HEK293T (cell line): ENCODE measurements at regions not wholly inside any gene's neighbourhood (a gene's known extent, or its start where the extent isn't known, plus 50 kb on each side); places are given as distances from the start of the nearest gene placed in this dataset.

Experiments used
- CTCF ChIA-PET: fragments of 350-600 bp; formaldehyde crosslinking; extraction: SDS; loops from one replicate; lab custom pipeline; 2021; ENCODE audit warnings: antibody characterized with exemption, inconsistent platforms; lab: Yijun Ruan, JAX
- POLR2A ChIA-PET: fragments of 350-600 bp; formaldehyde crosslinking; extraction: SDS; loops from one replicate; lab custom pipeline; 2020; ENCODE audit warnings: antibody characterized with exemption, inconsistent platforms; lab: Yijun Ruan, JAX
- DNase-seq: peaks from one replicate; pipeline ENCODE4 v3.0.0; 2012; ENCODE audit warnings: mixed read lengths; ENCODE audit errors: extremely low spot score
- ARNT ChIP-seq: fragments of 450-650 bp; IDR thresholded peaks from 2 replicates; pipeline ENCODE4 v1.6.1; 2017; ENCODE audit warnings: mild to moderate bottlenecking
- BHLHE40 ChIP-seq: fragments of 450-650 bp; IDR thresholded peaks from 2 replicates; pipeline ENCODE4 v1.6.1; 2016; ENCODE audit warnings: mild to moderate bottlenecking, moderate library complexity, borderline replicate concordance
- CTBP1 ChIP-seq: fragments of 450-650 bp; IDR thresholded peaks from 2 replicates; pipeline ENCODE4 v1.6.1; 2016; ENCODE audit warnings: borderline replicate concordance
- ELF4 ChIP-seq: fragments of 450-650 bp; IDR thresholded peaks from 2 replicates; pipeline ENCODE4 v1.6.1; 2017; ENCODE audit warnings: antibody characterized with exemption
- FOXA1 ChIP-seq: fragments of 450-650 bp; IDR thresholded peaks from 2 replicates; pipeline ENCODE4 v1.6.1; 2016; ENCODE audit warnings: mild to moderate bottlenecking
- FOXK2 ChIP-seq: fragments of 450-650 bp; IDR thresholded peaks from 2 replicates; pipeline ENCODE4 v1.6.1; 2016; ENCODE audit warnings: mild to moderate bottlenecking
- FOXM1 ChIP-seq: fragments of 450-650 bp; IDR thresholded peaks from 2 replicates; pipeline ENCODE4 v1.6.1; 2017; ENCODE audit warnings: mild to moderate bottlenecking, borderline replicate concordance
- HDGF ChIP-seq: fragments of 450-650 bp; IDR thresholded peaks from 2 replicates; pipeline ENCODE4 v1.6.1; 2017; ENCODE audit warnings: antibody characterized with exemption, borderline replicate concordance
- L3MBTL2 ChIP-seq: fragments of 450-650 bp; conservative IDR thresholded peaks from 2 replicates; pipeline ENCODE4 v1.6.1; 2016; ENCODE audit warnings: mild to moderate bottlenecking
- LEF1 ChIP-seq: fragments of 450-650 bp; IDR thresholded peaks from 2 replicates; pipeline ENCODE4 v1.6.1; 2017; ENCODE audit warnings: mild to moderate bottlenecking, borderline replicate concordance
- NFRKB ChIP-seq: fragments of 450-650 bp; IDR thresholded peaks from 2 replicates; pipeline ENCODE4 v1.6.1; 2016; ENCODE audit warnings: mild to moderate bottlenecking, moderate library complexity
- PKNOX1 ChIP-seq: fragments of 450-650 bp; IDR thresholded peaks from 2 replicates; pipeline ENCODE4 v1.6.1; 2016
- SP1 ChIP-seq: fragments of 450-650 bp; IDR thresholded peaks from 2 replicates; pipeline ENCODE4 v1.6.1; 2017
- SUZ12 ChIP-seq: fragments of 450-650 bp; IDR thresholded peaks from 2 replicates; pipeline ENCODE4 v1.6.1; 2016; ENCODE audit warnings: mild to moderate bottlenecking
- TARDBP ChIP-seq: fragments of 450-650 bp; IDR thresholded peaks from 2 replicates; pipeline ENCODE4 v1.6.1; 2016
- ZNF384 ChIP-seq: fragments of 450-650 bp; IDR thresholded peaks from 2 replicates; pipeline ENCODE4 v1.6.1; 2016

DNA sequence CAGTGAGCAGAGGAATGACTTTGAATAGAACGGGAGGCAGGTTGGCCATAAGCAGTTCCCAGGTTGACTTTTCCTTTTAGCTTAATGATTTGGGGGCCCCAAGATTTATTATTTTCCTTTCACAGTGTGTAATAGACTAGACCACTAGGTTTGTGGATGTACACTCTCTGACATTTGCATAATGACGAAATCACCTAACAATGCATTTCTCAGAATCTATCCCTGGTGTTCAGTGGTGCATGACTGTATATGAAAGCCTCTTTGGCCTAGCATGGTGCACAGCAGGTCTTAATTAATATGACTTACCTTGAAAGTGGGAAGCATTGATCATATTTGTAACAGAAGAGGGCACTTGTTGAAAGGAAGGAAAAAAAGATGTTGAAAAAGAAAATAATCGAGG, 761.9 kb downstream of the TYW1 start:
- DNase-seq, result no peak
- TF ChIP-seq TARDBP (no peak), HDGF (no peak), L3MBTL2 (no peak), ARNT (no peak), PKNOX1 (no peak), CTBP1 (no peak), NFRKB (no peak), LEF1 (no peak), FOXA1 (no peak), FOXM1 (no peak), FOXK2 (no peak), SUZ12 (no peak), SP1 (no peak), ELF4 (no peak), ZNF384 (no peak), BHLHE40 (no peak)
- ChIA-PET POLR2A (no interaction called here), CTCF (no interaction called here)

DNA sequence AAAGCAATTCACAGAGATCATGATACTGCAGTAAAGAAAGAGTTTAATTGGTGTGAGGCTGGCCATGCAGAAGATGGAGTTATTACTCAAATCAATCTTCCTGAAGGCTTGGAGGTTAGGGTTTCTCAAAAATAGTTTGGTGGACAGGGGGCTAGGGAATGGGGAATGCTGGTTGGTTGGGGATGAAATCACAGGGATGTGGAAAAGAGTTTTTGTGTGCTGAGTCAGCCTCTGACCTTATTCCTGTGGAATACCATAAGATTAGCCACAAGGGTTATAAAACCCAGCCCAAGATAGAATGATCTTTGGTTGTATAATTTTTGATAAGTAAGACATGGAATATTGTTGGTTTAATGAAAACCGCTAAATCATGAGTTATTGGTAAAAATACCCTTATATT, 764.3 kb downstream of the TYW1 start:
- ChIA-PET POLR2A (no interaction called here), CTCF (no interaction called here)

DNA sequence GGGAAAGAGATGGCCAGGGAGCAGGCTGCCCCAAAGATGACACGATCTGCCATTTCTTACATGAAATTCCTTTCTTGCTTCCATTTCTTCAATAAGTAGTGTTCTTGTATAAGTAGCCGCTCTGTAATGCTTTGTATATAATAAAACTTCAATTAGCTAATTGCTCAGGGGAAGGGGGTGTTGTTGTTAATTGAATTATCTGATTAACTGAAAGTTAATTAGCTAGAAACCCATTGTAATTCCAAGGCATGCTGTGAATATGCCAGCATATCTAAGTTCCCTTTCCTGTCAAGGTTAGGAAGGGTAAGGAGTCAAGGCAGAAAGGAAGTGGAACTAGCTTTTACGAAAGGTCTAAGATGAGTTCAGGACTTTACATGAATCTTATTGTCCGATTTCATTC, 765.9 kb downstream of the TYW1 start:
- TF ChIP-seq ZNF384 (no peak), BHLHE40 (no peak), TARDBP (no peak), SP1 (no peak), FOXA1 (no peak), ELF4 (no peak), SUZ12 (no peak), L3MBTL2 (no peak), HDGF (no peak), NFRKB (no peak), FOXK2 (no peak), FOXM1 (no peak), ARNT (no peak), CTBP1 (no peak), LEF1 (no peak), PKNOX1 (no peak)
- ChIA-PET POLR2A (no interaction called here), CTCF (interaction anchor here (0.5 kb wide), 1 partner anchor 17 kb away, joined by 6 read pairs; no protein-coding TSS in a partner anchor)
- DNase-seq, result no peak

More for the DNA sequence above, 764.3 kb downstream of the TYW1 start:
- no peak for DNase-seq
- TF ChIP-seq FOXM1 (no peak), SUZ12 (no peak), HDGF (no peak), LEF1 (no peak), NFRKB (no peak), FOXA1 (no peak), CTBP1 (no peak), ARNT (no peak), SP1 (no peak), ZNF384 (no peak), TARDBP (no peak), BHLHE40 (no peak), PKNOX1 (no peak), FOXK2 (no peak), L3MBTL2 (no peak), ELF4 (no peak)

- TF ChIP-seq NFRKB (no peak), BHLHE40 (no peak), L3MBTL2 (no peak), HDGF (no peak), ZNF384 (no peak), FOXK2 (no peak), FOXM1 (no peak), PKNOX1 (no peak), SP1 (no peak), LEF1 (no peak), CTBP1 (no peak), ARNT (no peak), FOXA1 (no peak), ELF4 (no peak)
- no peak for DNase-seq
- ChIA-PET POLR2A (no interaction called here), CTCF (no interaction called here)
Measured at GRCh38 chr7:67764289-67764688, 767.7 kb downstream of the TYW1 start.

- CTCF ChIA-PET, result no interaction called here
- POLR2A ChIA-PET, result no interaction called here
- TF ChIP-seq PKNOX1 (no peak), TARDBP (no peak), FOXA1 (no peak), NFRKB (no peak), SP1 (no peak)
- no peak for DNase-seq
Measured at GRCh38 chr7:67765481-67766175, 769.0 kb downstream of the TYW1 start.
